Subcutaneous abdominal adipose tissue (tissue), 5 donors: ENCODE measurements at regions not wholly inside any gene's neighbourhood (a gene's known extent, or its start where the extent isn't known, plus 50 kb on each side); places are given as distances from the start of the nearest gene placed in this dataset.

Experiments
- H3K27ac ChIP-seq: one replicate; pipeline ENCODE4 v1.7.0; 2013; ENCODE audit warnings: low read depth, mild to moderate bottlenecking, inconsistent platforms, low read length, moderate library complexity
- H3K27me3 ChIP-seq, 5 donors: one replicate each; pipeline ENCODE4 v1.7.0; 2013; ENCODE audit warnings: low read length in 5 of 5, inconsistent platforms in 1 of 5; ENCODE audit not compliant: control insufficient read depth in 5 of 5, insufficient read depth in 4 of 5
- H3K36me3 ChIP-seq, 5 donors: one replicate each; pipeline ENCODE4 v1.7.0; 2013; ENCODE audit warnings: low read length in 5 of 5; ENCODE audit not compliant: control insufficient read depth in 5 of 5, insufficient read depth in 5 of 5
- H3K4me1 ChIP-seq, 5 donors: one replicate each; pipeline ENCODE4 v1.7.0; 2013; ENCODE audit warnings: low read length in 5 of 5, mild to moderate bottlenecking in 3 of 5, moderate library complexity in 1 of 5; ENCODE audit not compliant: control insufficient read depth in 5 of 5, insufficient read depth in 5 of 5
- H3K4me3 ChIP-seq, 5 donors: one replicate each; pipeline ENCODE4 v1.7.0; 2013; ENCODE audit warnings: low read length in 5 of 5, low read depth in 1 of 5
- H3K9ac ChIP-seq, 5 donors: one replicate each; pipeline ENCODE4 v1.7.0; 2013; ENCODE audit warnings: low read length in 5 of 5, mild to moderate bottlenecking in 4 of 5, moderate library complexity in 3 of 5
- H3K9me3 ChIP-seq, 5 donors: one replicate each; pipeline ENCODE4 v1.7.0; 2013; ENCODE audit warnings: low read length in 5 of 5; ENCODE audit not compliant: control insufficient read depth in 5 of 5
- donor health status: healthy.
- donor health status: healthy.
- donor health status: healthy.
- donor health status: healthy.
- donor health status: healthy.

DNA sequence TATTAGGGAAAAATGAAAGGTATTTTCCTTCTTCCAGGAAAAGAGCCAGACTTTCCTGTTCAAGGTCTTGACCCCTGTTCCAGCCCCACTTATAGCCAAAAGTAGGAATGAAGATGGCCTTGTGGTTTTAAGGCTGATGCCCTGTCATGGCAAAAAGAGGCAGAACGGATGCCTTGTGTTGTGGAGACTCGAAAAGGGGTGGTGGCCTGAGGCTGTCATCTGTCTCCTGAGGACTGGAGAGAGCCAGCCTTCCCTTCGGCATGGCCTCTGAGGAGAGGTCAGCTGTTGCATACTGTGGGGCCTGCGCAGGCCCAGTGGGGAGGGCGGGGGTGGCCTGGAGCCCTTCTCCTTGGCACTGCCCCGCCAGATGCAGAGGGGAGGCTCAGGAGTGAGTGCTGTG lies 166.0 kb upstream of the EEPD1 start:
- H3K36me3 ChIP-seq: no peaks in the 10 kb centered on the region
- H3K27me3 ChIP-seq: no peaks in the 10 kb centered on the region
- H3K9me3 ChIP-seq: no peaks in the 10 kb centered on the region
- peak overlapping the region; percentile 1 for H3K27ac ChIP-seq
- H3K4me1 ChIP-seq: peaks cover 3 to 25% (median 21%) of the 10 kb centered on the region in 5 donors
- no peak overlapping the region for H3K4me3 ChIP-seq
- no peak overlapping the region for H3K9ac ChIP-seq

- no peak overlapping the region for H3K27ac ChIP-seq
- no peaks in the 10 kb centered on the region for H3K36me3 ChIP-seq
- H3K9me3 ChIP-seq: no peaks in the 10 kb centered on the region
- no peak overlapping the region for H3K4me3 ChIP-seq
- H3K4me1 ChIP-seq: peaks cover 3 to 26% (median 21%) of the 10 kb centered on the region in 5 donors
- no peaks in the 10 kb centered on the region for H3K27me3 ChIP-seq
- H3K9ac ChIP-seq: peak overlapping the region in 1 of 5 donors; percentile 17
Observed at GRCh38 chr7:35988105-35988504, 164.9 kb upstream of the EEPD1 start.

DNA sequence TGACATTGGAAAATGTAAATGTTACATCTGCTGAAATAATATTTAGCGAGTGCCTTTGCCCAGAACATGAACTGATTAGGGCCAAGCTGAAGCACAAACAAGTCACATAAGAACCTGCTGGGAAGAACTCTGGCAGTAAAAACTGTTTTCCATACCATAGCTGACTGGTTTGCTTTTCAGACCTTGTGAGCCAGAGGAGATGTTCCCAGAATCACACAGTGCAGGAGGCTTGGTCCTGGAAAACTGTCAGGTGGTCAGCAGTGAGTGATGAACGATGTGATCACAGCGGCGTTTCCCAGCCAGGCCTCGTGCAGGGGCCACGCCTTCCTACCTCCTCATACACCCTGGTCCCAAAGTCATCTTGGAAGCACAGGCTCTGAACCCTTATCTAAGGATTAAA lies 164.2 kb upstream of the EEPD1 start:
- Histone ChIP-seq H3K9ac (no peak overlapping the region), H3K9me3 (no peaks in the 10 kb centered on the region), H3K36me3 (no peaks in the 10 kb centered on the region), H3K27me3 (no peaks in the 10 kb centered on the region), H3K4me1 (peaks cover 3 to 29% (median 25%) of the 10 kb centered on the region in 5 donors), H3K4me3 (no peak overlapping the region), H3K27ac (peak overlapping the region; percentile 7)

DNA sequence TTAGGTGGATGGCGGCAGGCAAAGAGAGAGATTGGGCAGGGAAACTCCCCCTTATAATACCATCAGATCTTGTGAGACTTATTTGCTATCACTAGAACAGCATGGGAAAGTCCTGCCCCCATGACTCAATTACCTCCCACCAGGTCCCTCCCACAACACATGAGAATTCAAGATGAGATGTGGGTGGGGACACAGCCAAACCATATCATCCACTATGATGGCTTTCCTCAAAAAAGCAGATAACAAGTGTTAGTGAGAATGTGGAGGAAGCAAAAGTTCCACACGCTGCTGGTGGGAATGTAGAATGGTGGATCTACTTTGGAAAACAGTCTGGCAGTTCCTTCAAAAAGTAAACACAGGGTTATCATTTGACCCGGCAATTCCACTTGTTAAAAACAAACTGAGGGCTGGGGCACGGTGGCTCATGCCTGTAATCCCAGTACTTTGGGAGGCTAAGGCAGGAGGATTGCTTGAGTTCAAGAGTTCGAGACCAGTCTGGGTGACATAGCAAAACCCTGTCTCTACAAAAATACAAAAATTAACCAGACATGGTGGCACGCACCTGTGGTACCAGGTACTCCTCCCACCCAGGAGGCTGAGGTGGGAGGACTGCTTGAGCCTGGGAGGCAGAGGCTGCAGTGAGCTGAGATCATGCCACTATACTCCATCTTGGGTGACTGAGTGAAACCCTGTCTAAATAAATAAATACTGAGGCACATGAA lies 161.4 kb upstream of the EEPD1 start:
- H3K27ac ChIP-seq: no peak overlapping the region
- H3K4me3 ChIP-seq: no peak overlapping the region
- no peaks in the 10 kb centered on the region for H3K36me3 ChIP-seq
- H3K9me3 ChIP-seq: no peaks in the 10 kb centered on the region
- no peak overlapping the region for H3K9ac ChIP-seq
- H3K4me1 ChIP-seq: peaks cover 3 to 46% (median 36%) of the 10 kb centered on the region in 5 donors
- no peaks in the 10 kb centered on the region for H3K27me3 ChIP-seq

DNA sequence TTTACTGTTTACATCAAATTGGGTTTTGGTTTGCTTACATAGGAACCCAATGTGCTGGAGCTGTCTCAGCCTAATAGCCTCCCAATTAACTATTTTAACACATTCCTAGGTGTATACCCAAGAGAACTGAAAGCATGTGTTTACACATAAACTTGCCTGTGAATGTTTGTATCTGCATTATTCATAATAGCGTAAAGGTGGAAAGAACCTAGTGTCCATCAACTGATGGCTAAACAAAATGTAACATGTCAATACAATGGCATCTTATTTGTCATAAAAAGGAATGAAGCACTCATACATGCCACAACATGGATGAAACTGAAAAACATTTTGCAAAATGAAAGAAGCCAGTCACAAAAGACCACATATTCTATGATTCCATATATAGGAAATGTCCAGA lies 160.6 kb upstream of the EEPD1 start:
- H3K27me3 ChIP-seq: no peaks in the 10 kb centered on the region
- peak overlapping the region; percentile 4 for H3K27ac ChIP-seq
- H3K36me3 ChIP-seq: no peaks in the 10 kb centered on the region
- H3K9me3 ChIP-seq: no peaks in the 10 kb centered on the region
- H3K4me1 ChIP-seq: peaks cover 3 to 40% (median 31%) of the 10 kb centered on the region in 5 donors
- no peak overlapping the region for H3K4me3 ChIP-seq
- H3K9ac ChIP-seq: no peak overlapping the region

GRCh38 chr7:35993113-35993512 lies 159.9 kb upstream of the EEPD1 start:
- Histone ChIP-seq H3K27me3 (no peaks in the 10 kb centered on the region), H3K4me3 (no peak overlapping the region), H3K9me3 (no peaks in the 10 kb centered on the region), H3K4me1 (peaks cover 3 to 35% (median 25%) of the 10 kb centered on the region in 5 donors), H3K36me3 (no peaks in the 10 kb centered on the region), H3K27ac (peak overlapping the region; percentile 4), H3K9ac (no peak overlapping the region)

- no peak overlapping the region for H3K4me3 ChIP-seq
- H3K36me3 ChIP-seq: no peaks in the 10 kb centered on the region
- H3K27ac ChIP-seq: peak overlapping the region; percentile 57
- H3K9me3 ChIP-seq: no peaks in the 10 kb centered on the region
- H3K9ac ChIP-seq: no peak overlapping the region
- H3K4me1 ChIP-seq: peaks cover 3 to 27% (median 20%) of the 10 kb centered on the region in 5 donors
- H3K27me3 ChIP-seq: no peaks in the 10 kb centered on the region
Observed at GRCh38 chr7:35993676-35994606, 159.1 kb upstream of the EEPD1 start.

- Histone ChIP-seq H3K9me3 (no peaks in the 10 kb centered on the region), H3K27ac (peak overlapping the region; percentile 57), H3K36me3 (no peaks in the 10 kb centered on the region), H3K4me3 (no peak overlapping the region), H3K4me1 (peaks cover 3 to 27% (median 20%) of the 10 kb centered on the region in 5 donors), H3K9ac (no peak overlapping the region), H3K27me3 (no peaks in the 10 kb centered on the region)
Observed at GRCh38 chr7:35995334-35995733, 157.7 kb upstream of the EEPD1 start.

DNA sequence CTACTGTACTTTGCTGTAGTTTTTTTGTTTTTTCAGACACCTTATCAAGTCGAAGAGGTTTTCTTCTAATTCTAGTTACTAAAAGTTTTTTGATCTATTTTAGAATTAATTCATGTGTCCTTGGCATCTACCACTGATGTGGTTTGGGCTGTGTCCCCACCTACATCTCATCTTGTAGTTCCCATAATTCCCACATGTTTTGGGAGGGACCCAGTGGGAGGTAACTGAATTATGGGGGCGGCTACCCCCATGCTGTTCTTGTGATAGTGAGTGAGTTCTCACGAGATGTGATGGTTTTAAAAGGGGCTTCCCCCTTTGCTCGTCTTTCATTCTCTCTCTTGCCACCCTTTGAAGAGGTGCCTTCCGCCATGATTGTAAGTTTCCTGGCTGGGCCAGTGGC lies 154.6 kb upstream of the EEPD1 start:
- H3K4me1 ChIP-seq: peaks cover 3 to 25% (median 19%) of the 10 kb centered on the region in 5 donors
- H3K4me3 ChIP-seq: no peak overlapping the region
- no peaks in the 10 kb centered on the region for H3K36me3 ChIP-seq
- no peaks in the 10 kb centered on the region for H3K27me3 ChIP-seq
- no peak overlapping the region for H3K27ac ChIP-seq
- H3K9me3 ChIP-seq: peaks cover 0 to 2% (median 0%) of the 10 kb centered on the region in 5 donors
- no peak overlapping the region for H3K9ac ChIP-seq

- Histone ChIP-seq H3K36me3 (no peaks in the 10 kb centered on the region), H3K4me3 (no peak overlapping the region), H3K27ac (no peak overlapping the region), H3K9ac (no peak overlapping the region), H3K27me3 (no peaks in the 10 kb centered on the region), H3K4me1 (peaks cover 0 to 6% (median 3%) of the 10 kb centered on the region in 5 donors), H3K9me3 (peaks cover 0 to 3% (median 0%) of the 10 kb centered on the region in 5 donors)
Observed at GRCh38 chr7:36001546-36001945, 151.5 kb upstream of the EEPD1 start.
